GM12864 (cell line): ENCODE measurements at regions not wholly inside any gene's neighbourhood (a gene's known extent, or its start where the extent isn't known, plus 50 kb on each side); places are given as distances from the start of the nearest gene placed in this dataset.

ENCODE experiments used
- DNase-seq: peaks from one replicate; pipeline ENCODE4 v3.0.0-alpha.2; 2011; ENCODE audit warnings: low read depth
- H3K4me3 ChIP-seq: 2 replicates; pipeline ENCODE4 v1.5.1; 2011; ENCODE audit warnings: mild to moderate bottlenecking, low read depth, low read length, control low read depth
- TF ChIP-seq, protein P1 (sequence below): IDR thresholded peaks from 2 replicates; pipeline ENCODE4 v1.5.1; 2011; ENCODE audit warnings: low read depth, mild to moderate bottlenecking, moderate library complexity, low read length, control low read depth, inconsistent platforms; ENCODE audit errors: missing control alignments

DNA sequence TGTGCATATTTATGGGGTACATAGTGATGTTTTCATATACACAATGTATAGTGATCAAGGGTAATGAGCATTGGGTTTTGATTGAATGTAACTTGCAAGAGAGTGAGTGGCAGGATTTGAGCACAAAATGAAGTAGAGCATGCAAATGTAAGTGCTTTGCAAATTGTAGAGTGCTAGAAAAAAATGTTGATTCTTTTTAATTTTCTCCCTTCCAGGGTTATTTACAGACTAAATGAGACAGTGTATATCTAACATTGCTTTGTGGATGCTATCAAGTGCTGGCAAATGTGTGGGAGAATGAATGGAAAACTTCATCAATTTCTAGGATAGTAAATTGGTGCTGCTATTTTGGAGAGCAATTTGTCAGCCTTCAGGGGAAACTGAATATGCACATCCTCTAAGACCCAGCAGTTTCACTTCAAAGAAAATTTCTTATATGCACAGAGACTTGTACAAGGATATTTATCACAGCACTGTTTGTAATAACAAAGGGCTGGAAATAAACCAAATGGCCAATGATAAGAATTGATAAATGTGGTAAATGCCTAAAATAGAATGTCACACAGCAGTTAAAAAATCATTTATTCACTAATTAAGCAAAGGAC, 120.6 kb upstream of the PLPP4 start:
- no peak for DNase-seq
- H3K4me3 ChIP-seq = no peak overlapping the region
- TF ChIP-seq, protein P1, sequence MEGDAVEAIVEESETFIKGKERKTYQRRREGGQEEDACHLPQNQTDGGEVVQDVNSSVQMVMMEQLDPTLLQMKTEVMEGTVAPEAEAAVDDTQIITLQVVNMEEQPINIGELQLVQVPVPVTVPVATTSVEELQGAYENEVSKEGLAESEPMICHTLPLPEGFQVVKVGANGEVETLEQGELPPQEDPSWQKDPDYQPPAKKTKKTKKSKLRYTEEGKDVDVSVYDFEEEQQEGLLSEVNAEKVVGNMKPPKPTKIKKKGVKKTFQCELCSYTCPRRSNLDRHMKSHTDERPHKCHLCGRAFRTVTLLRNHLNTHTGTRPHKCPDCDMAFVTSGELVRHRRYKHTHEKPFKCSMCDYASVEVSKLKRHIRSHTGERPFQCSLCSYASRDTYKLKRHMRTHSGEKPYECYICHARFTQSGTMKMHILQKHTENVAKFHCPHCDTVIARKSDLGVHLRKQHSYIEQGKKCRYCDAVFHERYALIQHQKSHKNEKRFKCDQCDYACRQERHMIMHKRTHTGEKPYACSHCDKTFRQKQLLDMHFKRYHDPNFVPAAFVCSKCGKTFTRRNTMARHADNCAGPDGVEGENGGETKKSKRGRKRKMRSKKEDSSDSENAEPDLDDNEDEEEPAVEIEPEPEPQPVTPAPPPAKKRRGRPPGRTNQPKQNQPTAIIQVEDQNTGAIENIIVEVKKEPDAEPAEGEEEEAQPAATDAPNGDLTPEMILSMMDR = no peak

DNA sequence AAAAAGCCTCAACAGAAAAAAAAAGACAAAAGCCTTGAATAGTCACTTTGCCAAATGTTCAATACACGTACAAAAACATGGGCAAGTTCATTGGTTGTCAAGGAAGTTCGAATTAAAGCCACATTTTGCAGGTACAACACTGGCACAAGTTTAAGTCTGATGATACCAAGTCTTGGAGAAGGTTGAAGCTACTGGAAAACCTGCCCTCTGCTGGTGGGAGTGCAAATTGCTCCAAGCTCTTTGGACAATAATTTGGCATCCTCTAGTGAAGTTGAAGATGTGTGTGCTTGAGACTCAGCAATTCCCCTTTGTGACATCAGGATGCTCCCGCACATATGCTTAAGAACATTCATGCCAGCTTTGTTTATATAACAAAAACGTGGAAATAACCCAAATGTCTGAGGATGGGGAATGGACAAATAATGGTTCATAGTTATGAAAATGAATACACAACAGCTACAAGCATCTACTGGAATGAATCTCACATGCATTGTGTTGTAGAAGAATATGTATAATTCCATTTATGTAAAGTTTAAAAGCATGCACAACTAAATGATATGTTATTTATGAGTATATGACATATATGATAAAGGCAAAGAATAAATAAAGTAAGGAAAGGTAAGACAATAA, 120.0 kb upstream of the PLPP4 start:
- H3K4me3 ChIP-seq = no peak overlapping the region
- TF ChIP-seq, protein P1 = peak; percentile 88
- peak; percentile 15 for DNase-seq

DNA sequence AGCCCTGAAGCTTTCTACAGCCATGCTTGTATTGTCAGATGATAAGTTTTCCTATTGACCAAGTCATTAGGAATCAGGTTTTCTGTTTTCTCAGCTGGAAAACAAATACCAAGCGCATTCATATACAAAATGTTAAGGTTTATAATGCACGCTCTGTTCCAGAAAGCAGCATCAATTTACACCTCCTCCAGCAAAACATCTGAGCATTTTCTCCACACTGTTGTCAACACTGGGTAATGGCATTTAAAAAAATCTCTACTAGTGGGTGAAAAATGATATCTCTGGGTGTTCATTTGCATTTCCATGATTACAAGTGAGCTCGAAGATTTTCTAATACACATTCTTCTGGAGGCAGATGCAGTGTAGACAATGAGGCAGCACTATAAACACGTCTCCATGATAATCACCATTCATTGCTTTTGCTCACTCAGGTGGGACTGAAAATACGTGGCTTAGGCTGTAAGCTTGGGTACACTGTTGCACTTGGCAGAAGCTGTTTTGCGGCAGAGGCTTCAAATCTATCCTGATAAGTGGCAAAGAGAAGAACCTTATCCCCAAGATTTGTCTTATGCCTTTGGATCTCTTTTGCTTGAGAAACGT, 114.8 kb upstream of the PLPP4 start:
- TF ChIP-seq, protein P1 = no peak
- no peak overlapping the region for H3K4me3 ChIP-seq
- DNase-seq = no peak

DNA sequence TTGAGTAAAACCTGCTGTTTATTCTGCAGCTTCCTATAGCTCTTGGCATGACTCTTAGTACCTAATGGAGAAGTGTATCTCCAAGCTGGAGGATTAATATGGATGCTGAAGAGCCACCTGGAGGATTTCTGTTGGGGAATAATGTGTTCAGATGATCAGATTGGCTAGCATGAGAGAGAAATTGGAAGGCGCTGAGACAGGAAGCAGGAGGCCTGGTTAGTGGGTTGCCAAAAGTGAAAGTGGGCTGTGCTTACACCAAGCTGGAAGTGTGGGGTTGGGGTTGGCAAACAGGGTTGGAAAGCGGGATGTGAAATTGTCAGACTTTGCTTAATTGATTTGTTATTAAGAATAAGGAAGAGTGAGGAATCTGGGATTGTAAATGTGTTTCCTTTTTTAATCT, 111.8 kb upstream of the PLPP4 start:
- DNase-seq = no peak
- no peak overlapping the region for H3K4me3 ChIP-seq
- TF ChIP-seq, protein P1 = no peak

DNA sequence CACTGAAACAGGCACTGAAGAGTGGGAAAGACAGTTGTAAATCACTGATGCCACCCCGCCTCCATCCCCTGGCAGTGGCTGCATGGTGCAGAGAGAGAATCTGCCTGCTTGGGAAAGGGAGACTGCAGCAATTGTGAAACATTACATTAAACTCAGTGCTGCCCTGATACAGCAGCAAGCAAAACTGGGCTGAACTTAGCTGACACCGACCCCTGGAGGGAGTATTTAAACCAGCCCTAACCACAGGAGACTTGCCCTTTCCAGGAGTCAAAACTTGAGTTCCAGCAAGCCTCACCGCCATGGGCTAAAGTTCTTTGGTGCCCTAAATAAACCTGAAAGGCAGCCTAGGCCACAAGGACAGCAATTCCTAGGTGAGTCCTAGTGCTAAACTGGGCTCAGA, 109.4 kb upstream of the PLPP4 start:
- no peak for DNase-seq
- H3K4me3 ChIP-seq = no peak overlapping the region
- TF ChIP-seq, protein P1 = no peak

DNA sequence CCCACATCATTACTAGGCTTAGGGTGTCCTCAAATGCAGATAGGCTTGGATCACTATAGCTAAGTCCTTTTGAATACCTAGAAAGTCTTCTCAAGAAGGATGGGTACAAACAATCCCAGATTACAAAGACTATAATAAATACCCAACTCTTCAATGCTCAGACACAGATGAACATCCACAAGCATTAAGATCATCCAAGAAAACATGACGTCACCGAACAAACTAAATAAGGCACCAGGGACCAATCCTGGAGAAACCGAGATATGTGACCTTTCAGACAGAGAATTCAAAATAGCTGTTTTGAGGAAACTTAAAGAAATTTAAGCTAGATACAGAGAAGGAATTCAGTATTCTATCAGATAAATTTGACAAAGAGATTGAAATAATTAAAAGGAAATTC, 108.0 kb upstream of the PLPP4 start:
- no peak for DNase-seq
- H3K4me3 ChIP-seq = no peak overlapping the region
- TF ChIP-seq, protein P1 = no peak
